22Rv1 (cell line): ENCODE measurements at regions not wholly inside any gene's neighbourhood (a gene's known extent, or its start where the extent isn't known, plus 50 kb on each side); places are given as distances from the start of the nearest gene placed in this dataset.

Experiments
- H3K27ac ChIP-seq: fragments of 450-650 bp; 2 replicates; pipeline ENCODE4 v1.5.1; 2017
- CTCF ChIP-seq: fragments of 450-650 bp; IDR thresholded peaks from 2 replicates; pipeline ENCODE4 v1.5.1; 2017; ENCODE audit warnings: mild to moderate bottlenecking
- ZFX ChIP-seq: fragments of 450-650 bp; IDR thresholded peaks from 2 replicates; pipeline ENCODE4 v1.6.1; 2017; ENCODE audit warnings: antibody characterized with exemption, borderline replicate concordance

- TF ChIP-seq CTCF = no peak
- no peak for TF ChIP-seq ZFX
- H3K27ac ChIP-seq = no peak overlapping the region
These were observed 965.9 kb upstream of the DIAPH2 start for GRCh38 chrX:95718746-95719145.

- TF ChIP-seq CTCF (no peak), ZFX (no peak)
- H3K27ac ChIP-seq = no peak overlapping the region
These were observed 963.6 kb upstream of the DIAPH2 start for GRCh38 chrX:95721011-95721410.

- no peak for TF ChIP-seq ZFX
- no peak for TF ChIP-seq CTCF
- H3K27ac ChIP-seq = no peak overlapping the region
These were observed 956.2 kb upstream of the DIAPH2 start for GRCh38 chrX:95728446-95728845.

- H3K27ac ChIP-seq = no peak overlapping the region
- TF ChIP-seq ZFX = no peak
- no peak for TF ChIP-seq CTCF
These were observed 955.2 kb upstream of the DIAPH2 start for GRCh38 chrX:95729401-95729800.

GRCh38 chrX:95733426-95733825 lies 951.2 kb upstream of the DIAPH2 start:
- no peak for TF ChIP-seq ZFX
- TF ChIP-seq CTCF = no peak
- no peak overlapping the region for H3K27ac ChIP-seq

GRCh38 chrX:95754411-95754810 lies 930.2 kb upstream of the DIAPH2 start:
- no peak for TF ChIP-seq ZFX
- no peak for TF ChIP-seq CTCF
- H3K27ac ChIP-seq = no peak overlapping the region

- TF ChIP-seq ZFX (no peak), CTCF (no peak)
- no peak overlapping the region for H3K27ac ChIP-seq
These were observed 924.3 kb upstream of the DIAPH2 start for GRCh38 chrX:95760356-95760755.
